SJCRH30 (cell line): ENCODE measurements at regions not wholly inside any gene's neighbourhood (a gene's known extent, or its start where the extent isn't known, plus 50 kb on each side); places are given as distances from the start of the nearest gene placed in this dataset.
A peak's percentile ranks its signal among the peaks of the same experiment; 100 is the strongest.

ENCODE experiments used
- DNase-seq, 2 experiments: peaks; one replicate each; pipeline ENCODE4 v3.0.0-alpha.2; 2015 to 2020
- H3K27ac ChIP-seq: fragments of 250-450 bp; sonication (Bioruptor Pico); 2 replicates; pipeline ENCODE4 v1.5.1; 2020; ENCODE audit warnings: mild to moderate bottlenecking, moderate library complexity
- H3K27me3 ChIP-seq: fragments of 250-450 bp; sonication (Bioruptor Pico); 2 replicates; pipeline ENCODE4 v1.5.1; 2020; ENCODE audit warnings: mild to moderate bottlenecking, moderate library complexity
- H3K36me3 ChIP-seq: fragments of 250-450 bp; sonication (Bioruptor Pico); 2 replicates; pipeline ENCODE4 v1.5.1; 2020; ENCODE audit warnings: mild to moderate bottlenecking, moderate library complexity
- H3K4me1 ChIP-seq: fragments of 250-450 bp; sonication (Bioruptor Pico); 2 replicates; pipeline ENCODE4 v1.5.1; 2020; ENCODE audit warnings: mild to moderate bottlenecking, moderate library complexity
- H3K4me3 ChIP-seq: fragments of 250-450 bp; sonication (Bioruptor Pico); 2 replicates; pipeline ENCODE4 v1.5.1; 2020; ENCODE audit warnings: mild to moderate bottlenecking, moderate library complexity
- H3K9me3 ChIP-seq: fragments of 250-450 bp; sonication (Bioruptor Pico); replicated peaks from 2 replicates; pipeline ENCODE4 v1.5.1; 2020; ENCODE audit warnings: mild to moderate bottlenecking, moderate library complexity

DNA sequence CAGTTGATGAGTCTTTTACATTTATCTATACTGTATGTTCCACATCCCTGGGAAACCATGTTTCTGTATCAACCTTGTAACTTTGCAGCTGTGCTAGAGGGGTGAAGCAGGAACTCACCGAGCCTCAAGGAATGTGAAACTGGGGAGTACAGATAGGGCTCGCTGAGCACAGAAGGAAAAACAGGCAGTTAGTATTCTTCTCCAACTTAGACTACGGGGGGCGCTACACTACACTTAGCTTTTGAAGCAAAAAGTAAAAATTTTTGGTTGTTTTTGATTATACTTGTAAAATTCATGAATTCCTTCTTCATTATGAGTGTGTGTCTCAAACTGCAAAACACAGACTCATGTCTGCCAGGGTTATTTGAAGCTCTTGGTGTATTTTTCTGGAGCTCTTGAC is 132.7 kb upstream of the RGMA start:
- Histone ChIP-seq H3K36me3 (no peaks in the 10 kb centered on the region), H3K27me3 (no peaks in the 10 kb centered on the region), H3K4me3 (no peak overlapping the region), H3K27ac (no peak overlapping the region), H3K4me1 (peaks cover 14% of the 10 kb centered on the region), H3K9me3 (0 out of 2 replicates have a peak, but pooled peaks cover 2% of the 10 kb centered on the region)
- no peak for DNase-seq

DNA sequence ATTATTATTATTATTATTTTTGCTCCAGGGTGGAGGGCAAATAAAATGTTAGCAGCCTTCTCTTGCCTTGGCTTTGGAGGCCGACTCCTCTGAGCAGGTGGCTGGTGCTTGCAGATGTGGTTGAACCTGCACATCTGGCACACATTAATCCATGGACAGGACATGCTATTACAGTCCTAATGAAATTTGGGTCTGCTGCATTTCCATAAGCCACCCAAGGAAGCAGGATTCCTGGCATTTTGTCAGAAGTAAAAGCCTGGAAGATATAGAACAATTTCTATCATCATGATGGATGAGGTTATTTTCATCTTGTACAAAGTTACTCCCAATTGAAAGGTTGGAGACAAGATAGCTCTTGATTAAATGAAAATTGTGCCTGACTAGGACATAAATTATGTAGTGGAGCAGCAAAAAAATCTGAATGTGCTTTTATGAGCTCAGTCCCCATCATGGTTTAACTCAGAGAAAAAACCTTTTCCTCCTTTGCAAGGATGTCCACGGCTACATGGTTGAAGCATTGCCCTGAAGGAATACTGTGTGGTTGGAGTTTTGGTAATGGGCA is 130.9 kb upstream of the RGMA start:
- Histone ChIP-seq H3K4me1 (peaks cover 21% of the 10 kb centered on the region), H3K27ac (no peak overlapping the region), H3K9me3 (0 out of 2 replicates have a peak, but pooled peaks cover 2% of the 10 kb centered on the region), H3K36me3 (no peaks in the 10 kb centered on the region), H3K4me3 (no peak overlapping the region), H3K27me3 (no peaks in the 10 kb centered on the region)
- DNase-seq, result no peak

DNA sequence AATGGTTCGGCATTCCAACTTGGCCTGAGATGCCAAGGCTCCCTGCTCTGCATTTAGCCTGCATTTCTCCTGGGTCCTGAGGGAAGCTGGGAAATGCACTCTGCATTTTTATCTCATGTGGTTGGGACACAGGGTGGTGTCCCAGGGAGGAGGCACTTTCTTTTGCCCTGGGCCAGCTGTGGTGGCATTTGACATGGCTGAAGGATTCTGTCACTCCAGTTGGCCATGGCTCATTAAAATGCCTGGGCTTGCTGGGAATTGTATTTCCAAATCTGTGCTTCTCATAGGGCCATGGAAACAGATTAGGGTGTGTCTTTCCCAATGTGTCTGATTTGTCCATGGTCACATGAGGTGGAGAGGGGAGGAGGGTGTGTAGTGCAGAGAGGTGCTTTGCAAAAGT is 128.3 kb upstream of the RGMA start:
- Histone ChIP-seq H3K27me3 (no peaks in the 10 kb centered on the region), H3K36me3 (no peaks in the 10 kb centered on the region), H3K9me3 (no peaks in the 10 kb centered on the region), H3K27ac (peak overlapping the region; percentile 69), H3K4me3 (no peak overlapping the region), H3K4me1 (peaks cover 18% of the 10 kb centered on the region)
- DNase-seq, result peak; percentile 94 to 97

DNA sequence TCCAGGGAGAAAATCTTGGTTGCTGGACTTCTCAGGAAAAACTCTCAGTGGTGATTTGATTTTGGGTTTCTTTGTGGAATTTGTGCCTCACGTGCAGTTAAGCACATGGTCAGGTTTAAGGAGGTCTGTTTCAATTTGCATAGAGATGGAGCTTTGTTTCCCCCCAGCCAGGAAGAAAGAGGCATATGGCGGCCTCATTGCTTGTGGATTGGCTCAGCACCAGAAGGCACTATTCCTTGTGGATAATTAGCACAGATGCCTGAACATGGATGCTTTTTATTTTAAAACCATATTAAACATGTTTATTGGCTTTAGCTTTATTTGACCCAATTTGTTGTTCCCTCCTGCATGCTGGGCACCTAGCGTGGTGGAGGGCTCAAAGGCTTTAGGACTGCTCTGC is 125.1 kb upstream of the RGMA start:
- H3K27ac ChIP-seq, result no peak overlapping the region
- no peak overlapping the region for H3K4me3 ChIP-seq
- no peaks in the 10 kb centered on the region for H3K27me3 ChIP-seq
- no peak for DNase-seq
- H3K4me1 ChIP-seq, result peaks cover 26% of the 10 kb centered on the region
- H3K36me3 ChIP-seq, result no peaks in the 10 kb centered on the region
- 0 out of 2 replicates have a peak, but pooled peaks cover 2% of the 10 kb centered on the region for H3K9me3 ChIP-seq

DNA sequence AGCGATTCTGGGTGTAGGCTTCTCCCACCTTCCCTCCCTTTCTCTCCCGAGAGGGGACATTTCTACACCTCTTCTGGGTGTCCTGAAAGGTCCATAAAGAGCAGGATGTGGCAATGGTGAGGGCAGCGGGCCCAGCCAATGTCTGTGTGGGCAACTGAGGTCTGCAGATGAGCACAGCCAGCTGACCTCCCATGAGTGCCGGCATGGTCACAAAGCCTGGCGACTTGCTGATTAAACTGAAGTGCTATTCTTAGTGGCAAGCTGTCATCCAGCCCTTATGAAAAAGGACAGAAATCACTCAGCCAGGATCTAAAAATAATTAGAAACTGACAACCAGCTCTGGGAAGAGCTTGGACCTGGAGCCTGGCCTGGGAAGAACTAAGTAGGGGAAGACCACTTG is 124.3 kb upstream of the RGMA start:
- Histone ChIP-seq H3K36me3 (no peaks in the 10 kb centered on the region), H3K4me3 (no peak overlapping the region), H3K4me1 (peaks cover 26% of the 10 kb centered on the region), H3K9me3 (0 out of 2 replicates have a peak, but pooled peaks cover 2% of the 10 kb centered on the region), H3K27ac (no peak overlapping the region), H3K27me3 (no peaks in the 10 kb centered on the region)
- no peak for DNase-seq

DNA sequence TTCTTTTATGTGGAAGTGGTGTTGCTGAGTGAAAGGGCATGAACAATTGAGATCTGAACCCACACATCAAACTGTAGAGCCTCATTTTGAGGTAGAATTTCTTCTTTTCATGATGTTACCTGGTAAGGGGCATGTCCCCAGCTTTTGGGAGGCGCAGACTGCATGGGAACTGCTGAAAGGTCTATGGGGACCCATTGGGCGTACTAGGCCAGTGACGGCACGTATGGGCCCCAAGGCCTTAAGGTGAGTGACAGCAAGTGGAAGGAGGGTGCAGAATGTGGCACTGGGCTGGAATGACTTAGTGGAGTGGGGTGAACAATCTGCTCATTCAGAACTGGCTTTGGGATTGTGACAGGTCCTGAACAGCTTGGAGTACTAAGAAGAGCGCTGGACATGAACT is 123.6 kb upstream of the RGMA start:
- Histone ChIP-seq H3K4me1 (peaks cover 20% of the 10 kb centered on the region), H3K36me3 (no peaks in the 10 kb centered on the region), H3K4me3 (no peak overlapping the region), H3K27me3 (no peaks in the 10 kb centered on the region), H3K27ac (no peak overlapping the region), H3K9me3 (0 out of 2 replicates have a peak, but pooled peaks cover 2% of the 10 kb centered on the region)
- DNase-seq, result no peak

GRCh38 chr15:93210995-93211394 is 122.0 kb upstream of the RGMA start:
- Histone ChIP-seq H3K36me3 (no peaks in the 10 kb centered on the region), H3K27ac (no peak overlapping the region), H3K4me1 (peaks cover 8% of the 10 kb centered on the region), H3K27me3 (no peaks in the 10 kb centered on the region), H3K4me3 (no peak overlapping the region), H3K9me3 (0 out of 2 replicates have a peak, but pooled peaks cover 2% of the 10 kb centered on the region)
- DNase-seq, result peak; percentile 38 to 42

- Histone ChIP-seq H3K36me3 (no peaks in the 10 kb centered on the region), H3K27ac (no peak overlapping the region), H3K27me3 (no peaks in the 10 kb centered on the region), H3K9me3 (0 out of 2 replicates have a peak, but pooled peaks cover 2% of the 10 kb centered on the region), H3K4me1 (peaks cover 8% of the 10 kb centered on the region), H3K4me3 (no peak overlapping the region)
- no peak for DNase-seq
Observed at GRCh38 chr15:93209690-93210445, 120.9 kb upstream of the RGMA start.

DNA sequence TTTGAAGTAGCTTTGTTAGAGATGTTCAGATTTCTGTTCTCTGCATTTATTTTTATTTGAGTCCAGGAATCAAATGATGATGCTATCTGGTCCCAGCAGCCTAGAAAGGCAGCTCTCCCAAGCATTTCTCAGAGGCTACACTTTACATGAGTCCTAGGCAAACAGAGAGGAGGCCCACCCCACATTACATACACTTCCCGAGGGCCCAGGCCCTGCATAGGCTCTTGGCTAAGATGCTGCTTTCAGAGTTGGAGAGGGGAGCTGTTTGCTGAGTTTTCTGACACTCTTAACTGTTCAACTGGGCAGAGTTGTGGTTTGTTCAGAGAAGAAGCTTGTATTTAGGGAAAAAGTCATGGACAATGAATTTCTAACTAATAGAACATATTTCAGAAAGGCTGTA is 117.9 kb upstream of the RGMA start:
- no peak for DNase-seq
- H3K36me3 ChIP-seq, result no peaks in the 10 kb centered on the region
- H3K4me3 ChIP-seq, result no peak overlapping the region
- H3K27me3 ChIP-seq, result no peaks in the 10 kb centered on the region
- 0 out of 2 replicates have a peak, but pooled peaks cover 2% of the 10 kb centered on the region for H3K9me3 ChIP-seq
- H3K27ac ChIP-seq, result no peak overlapping the region
- H3K4me1 ChIP-seq, result peaks cover 8% of the 10 kb centered on the region

GRCh38 chr15:93205413-93205812 is 116.4 kb upstream of the RGMA start:
- H3K36me3 ChIP-seq, result no peaks in the 10 kb centered on the region
- H3K4me3 ChIP-seq, result no peak overlapping the region
- no peaks in the 10 kb centered on the region for H3K27me3 ChIP-seq
- 0 out of 2 replicates have a peak, but pooled peaks cover 2% of the 10 kb centered on the region for H3K9me3 ChIP-seq
- no peak overlapping the region for H3K27ac ChIP-seq
- DNase-seq, result no peak
- H3K4me1 ChIP-seq, result peaks cover 5% of the 10 kb centered on the region

DNA sequence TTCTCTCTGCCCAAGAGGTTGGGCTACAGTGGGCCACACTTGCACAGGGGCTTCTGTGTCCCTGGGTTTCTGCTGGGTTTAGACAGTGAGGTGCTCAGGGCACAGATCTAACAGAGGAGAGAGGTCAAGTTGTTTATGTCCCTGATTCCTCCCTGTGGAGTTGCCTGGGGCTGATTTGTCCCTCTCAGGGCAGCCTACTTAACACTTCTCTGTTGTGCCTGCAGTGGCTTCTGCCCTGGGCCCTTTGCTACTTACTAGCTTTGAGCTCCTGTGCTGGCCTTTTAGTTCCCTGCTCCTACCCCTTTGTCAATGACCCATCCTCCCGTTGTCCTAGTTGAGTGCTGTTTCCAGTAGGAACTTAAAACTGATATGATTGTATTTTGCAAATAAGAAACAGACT is 114.0 kb upstream of the RGMA start:
- no peak overlapping the region for H3K27ac ChIP-seq
- H3K36me3 ChIP-seq, result no peaks in the 10 kb centered on the region
- H3K27me3 ChIP-seq, result no peaks in the 10 kb centered on the region
- no peaks in the 10 kb centered on the region for H3K4me1 ChIP-seq
- peaks cover 9% of the 10 kb centered on the region for H3K9me3 ChIP-seq
- no peak for DNase-seq
- H3K4me3 ChIP-seq, result no peak overlapping the region

- Histone ChIP-seq H3K27me3 (no peaks in the 10 kb centered on the region), H3K9me3 (peaks cover 16% of the 10 kb centered on the region)
- no peak for DNase-seq
Observed at GRCh38 chr15:93202405-93202804, 113.4 kb upstream of the RGMA start.

GRCh38 chr15:93201940-93202339 is 112.9 kb upstream of the RGMA start:
- Histone ChIP-seq H3K9me3 (peaks cover 19% of the 10 kb centered on the region), H3K4me3 (no peak overlapping the region), H3K36me3 (no peaks in the 10 kb centered on the region), H3K27me3 (no peaks in the 10 kb centered on the region), H3K4me1 (no peaks in the 10 kb centered on the region), H3K27ac (no peak overlapping the region)
- no peak for DNase-seq

More at GRCh38 chr15:93202405-93202804, 113.4 kb upstream of the RGMA start:
- H3K4me3 ChIP-seq, result no peak overlapping the region
- no peak overlapping the region for H3K27ac ChIP-seq
- H3K4me1 ChIP-seq, result no peaks in the 10 kb centered on the region
- no peaks in the 10 kb centered on the region for H3K36me3 ChIP-seq

GRCh38 chr15:93200837-93201226 is 111.8 kb upstream of the RGMA start:
- Histone ChIP-seq H3K4me1 (no peaks in the 10 kb centered on the region), H3K36me3 (no peaks in the 10 kb centered on the region), H3K27me3 (no peaks in the 10 kb centered on the region), H3K9me3 (peaks cover 24% of the 10 kb centered on the region), H3K4me3 (no peak overlapping the region), H3K27ac (no peak overlapping the region)
- no peak for DNase-seq

- no peak overlapping the region for H3K4me3 ChIP-seq
- H3K9me3 ChIP-seq, result peaks cover 25% of the 10 kb centered on the region
- no peak overlapping the region for H3K27ac ChIP-seq
- no peaks in the 10 kb centered on the region for H3K36me3 ChIP-seq
- no peaks in the 10 kb centered on the region for H3K27me3 ChIP-seq
- DNase-seq, result no peak
- no peaks in the 10 kb centered on the region for H3K4me1 ChIP-seq
Observed at GRCh38 chr15:93200081-93200836, 111.2 kb upstream of the RGMA start.
